Glomerular visceral epithelial cell (primary cell): ENCODE measurements at regions not wholly inside any gene's neighbourhood (a gene's known extent, or its start where the extent isn't known, plus 50 kb on each side); places are given as distances from the start of the nearest gene placed in this dataset.
A peak's percentile ranks its signal among the peaks of the same experiment; 100 is the strongest.
"Not testable (repeated sequence)": the region's sequence is repeated elsewhere in the genome, so short reads cannot be mapped to it uniquely, and the experiment has no call there.

Source experiments
- DNase-seq: peaks from one replicate; pipeline ENCODE4 v3.0.0-alpha.2; 2016; ENCODE audit errors: extremely low spot score

GRCh38 chr3:194042927-194043326 lies 93.0 kb upstream of the HES1 start:
- DNase-seq = peak; percentile 90

GRCh38 chr3:194043516-194043915 lies 92.4 kb upstream of the HES1 start:
- DNase-seq = peak; percentile 88

DNA sequence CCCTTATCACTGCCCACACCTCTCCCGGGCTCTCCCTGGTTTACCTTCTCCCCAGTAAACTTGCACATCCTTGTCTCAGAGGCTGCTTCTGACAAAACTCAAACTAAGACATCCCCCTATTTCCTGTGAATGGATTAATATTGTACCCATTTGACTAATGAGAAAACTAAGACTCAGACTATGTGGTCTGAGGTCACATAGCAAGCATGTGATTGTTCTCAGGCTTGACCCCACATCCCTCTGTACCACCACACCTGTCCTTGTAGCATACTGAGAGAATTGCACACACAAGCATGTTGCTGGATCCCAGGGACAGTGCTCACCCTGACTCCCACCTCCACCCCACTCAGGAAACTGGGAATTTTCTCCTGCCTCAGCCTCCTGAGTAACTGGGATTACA lies 90.7 kb upstream of the HES1 start:
- peak; percentile 27 for DNase-seq

DNA sequence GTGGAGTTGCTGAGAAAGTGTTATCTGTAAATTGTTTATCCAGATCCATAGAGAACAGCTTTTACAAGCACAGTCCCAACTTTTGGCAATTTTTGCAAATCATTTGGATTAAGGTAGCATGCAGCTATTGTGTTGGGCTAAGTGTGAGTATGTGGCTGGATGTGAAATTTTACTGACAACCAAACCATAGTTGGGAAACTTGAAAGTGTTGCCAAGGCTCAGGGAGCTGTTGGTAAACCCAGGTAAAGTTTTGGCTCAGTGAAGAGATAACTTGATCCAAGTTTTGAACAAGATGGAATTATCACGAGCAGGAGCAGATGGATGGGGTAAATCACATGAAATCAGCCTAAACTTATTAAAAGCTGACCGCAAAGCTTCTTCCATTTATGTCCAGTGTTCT lies 90.0 kb upstream of the HES1 start:
- no peak for DNase-seq

GRCh38 chr3:194046531-194046930 lies 89.4 kb upstream of the HES1 start:
- no peak for DNase-seq

DNA sequence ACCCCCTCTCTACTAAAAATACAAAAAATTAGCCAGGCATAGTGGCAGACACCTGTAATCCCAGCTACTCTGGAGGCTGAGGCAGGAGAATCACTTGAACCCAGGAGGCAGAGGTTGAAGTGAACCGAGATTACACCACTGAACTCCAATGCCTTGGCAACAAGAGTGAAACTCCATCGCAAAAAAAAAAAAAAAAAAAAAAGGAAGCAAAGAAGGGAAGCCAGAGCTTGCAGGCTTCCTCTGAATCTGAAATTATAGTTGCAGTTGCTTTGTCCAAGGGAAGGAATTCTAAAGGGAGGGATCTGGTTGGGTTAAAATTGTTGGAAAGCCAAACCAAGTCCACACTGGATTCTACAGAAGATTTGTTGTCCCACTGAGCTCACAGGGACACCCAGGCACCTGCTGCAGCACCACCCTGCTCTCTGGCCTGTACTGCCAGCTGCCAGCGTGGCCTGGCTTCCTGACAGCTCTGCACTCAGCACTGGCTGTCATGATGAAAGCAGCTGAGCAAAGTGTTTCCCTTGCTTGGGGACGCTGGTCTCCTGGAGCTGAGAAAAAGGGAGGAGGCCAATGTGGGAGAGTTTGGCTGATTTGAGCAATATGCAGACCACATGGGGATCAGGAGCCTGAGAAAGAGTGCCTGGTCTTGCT lies 88.8 kb upstream of the HES1 start:
- DNase-seq = no peak

GRCh38 chr3:194049394-194049793 lies 86.6 kb upstream of the HES1 start:
- DNase-seq = no peak

DNA sequence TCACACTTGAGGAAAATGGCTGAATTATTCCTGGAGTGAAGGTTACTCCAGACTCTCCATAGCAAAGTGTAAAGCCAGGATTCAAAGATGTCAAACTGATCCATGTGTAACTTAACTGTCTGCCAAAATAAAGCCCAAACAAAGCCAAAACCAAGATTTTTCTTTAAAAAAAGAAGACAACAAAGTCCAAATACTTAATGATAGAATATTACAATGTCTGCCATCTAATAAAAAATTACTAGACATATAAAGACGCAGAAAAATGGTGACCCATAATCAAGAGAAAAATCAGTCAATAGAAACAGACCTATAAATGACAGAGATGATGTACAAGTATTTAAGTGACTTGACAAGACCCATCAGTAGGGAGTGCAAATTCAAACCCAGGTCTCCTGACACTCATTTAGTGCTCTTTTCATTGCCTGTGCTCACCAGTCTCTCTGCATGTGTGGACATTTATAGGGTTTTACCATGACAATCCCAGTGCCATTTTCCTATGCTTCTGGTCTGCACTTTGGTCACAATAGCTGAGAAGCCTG lies 85.1 kb upstream of the HES1 start:
- DNase-seq = no peak

DNA sequence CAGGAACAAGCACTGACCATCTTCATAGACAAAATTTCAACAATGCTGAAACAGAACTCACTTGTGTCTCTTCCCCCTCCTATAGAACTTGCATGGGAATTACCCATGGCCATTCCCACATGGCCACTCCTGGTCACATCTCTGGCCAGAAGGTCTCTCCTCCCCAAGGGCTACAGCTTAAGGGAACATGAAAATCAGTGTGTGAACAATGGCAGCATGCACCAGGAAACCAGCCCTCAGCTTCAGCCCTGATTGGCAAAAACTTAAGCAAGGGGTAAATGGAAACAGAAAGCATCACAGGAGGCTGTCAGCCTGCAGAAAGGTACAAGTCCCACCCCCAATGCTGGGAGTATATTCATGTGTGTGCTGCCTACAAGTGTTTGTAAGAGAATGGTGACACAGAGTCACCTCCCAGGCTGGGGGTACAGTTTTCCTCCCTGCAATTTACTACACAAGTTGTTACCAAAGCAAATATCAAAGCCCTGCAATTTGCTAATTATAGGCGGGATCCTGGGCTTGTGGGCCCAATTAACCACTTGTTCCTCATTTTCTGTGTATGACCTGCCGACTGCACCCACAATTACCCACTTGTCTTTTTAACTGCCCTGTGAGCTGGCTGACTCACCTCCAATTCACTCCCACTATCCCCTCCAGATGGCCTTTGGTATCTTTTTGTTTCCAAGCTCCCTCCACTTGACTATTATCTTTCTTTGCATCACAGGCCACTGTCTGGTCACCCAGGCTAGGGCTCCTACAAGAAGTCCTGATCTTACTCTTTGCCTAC lies 84.4 kb upstream of the HES1 start:
- DNase-seq = no peak

DNA sequence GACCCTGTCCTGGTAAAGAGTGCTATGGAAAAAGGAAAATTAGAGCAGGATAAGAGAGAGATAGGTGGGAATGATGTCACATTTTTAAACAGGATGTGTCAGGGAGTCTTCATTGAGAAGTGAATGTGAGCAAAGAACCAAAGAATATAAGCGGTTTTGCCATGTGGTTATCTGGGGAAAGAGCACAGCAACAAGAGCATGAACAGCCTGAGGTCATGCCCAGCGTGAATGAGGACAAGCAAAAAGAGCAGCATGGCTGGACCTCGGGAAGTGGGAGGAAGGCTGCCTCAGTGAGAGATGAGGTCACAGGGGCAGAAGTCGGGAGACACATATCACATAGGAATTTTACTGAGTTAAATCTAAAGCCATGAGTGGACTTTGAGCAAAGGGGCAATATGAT lies 82.8 kb upstream of the HES1 start:
- DNase-seq = no peak

DNA sequence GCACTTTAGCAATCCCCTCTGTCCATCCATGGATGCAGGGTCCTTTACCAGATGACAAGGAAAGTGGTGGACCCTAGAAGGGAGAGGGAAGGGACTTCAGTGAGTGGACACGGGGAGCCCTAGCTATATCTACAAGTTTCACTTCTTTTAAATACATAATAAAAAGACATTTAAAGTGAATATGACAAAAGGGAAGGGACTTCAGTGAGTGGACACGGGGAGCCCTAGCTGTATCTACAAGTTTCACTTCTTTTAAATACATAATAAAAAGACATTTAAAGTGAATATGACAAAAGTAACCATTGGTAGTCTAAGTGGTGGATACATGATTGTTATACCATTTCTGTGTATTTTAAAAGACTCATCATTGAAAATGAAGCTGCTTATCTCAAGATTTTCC lies 81.9 kb upstream of the HES1 start:
- DNase-seq = no peak

DNA sequence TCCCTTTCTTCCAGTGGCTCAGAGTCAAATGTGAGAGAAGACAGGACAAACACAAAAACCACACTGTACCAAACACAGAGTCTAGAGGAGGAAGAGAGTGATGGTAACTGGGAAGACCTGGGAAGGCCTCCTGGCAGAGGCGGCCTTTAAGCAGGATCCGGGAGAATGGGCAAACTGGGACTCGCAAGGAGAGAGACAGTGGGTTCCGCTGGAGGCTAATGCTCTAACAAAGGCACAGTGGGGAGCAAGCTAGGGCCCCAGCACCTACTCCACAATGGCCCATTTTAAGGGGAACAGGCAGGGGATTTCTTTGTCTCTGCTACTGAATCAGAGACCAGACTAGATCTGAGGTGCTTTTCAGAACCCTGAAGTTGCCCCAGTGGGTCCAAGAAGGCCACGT lies 81.4 kb upstream of the HES1 start:
- DNase-seq = no peak

- no peak for DNase-seq
Observed at GRCh38 chr3:194054961-194055360, 81.0 kb upstream of the HES1 start.

DNA sequence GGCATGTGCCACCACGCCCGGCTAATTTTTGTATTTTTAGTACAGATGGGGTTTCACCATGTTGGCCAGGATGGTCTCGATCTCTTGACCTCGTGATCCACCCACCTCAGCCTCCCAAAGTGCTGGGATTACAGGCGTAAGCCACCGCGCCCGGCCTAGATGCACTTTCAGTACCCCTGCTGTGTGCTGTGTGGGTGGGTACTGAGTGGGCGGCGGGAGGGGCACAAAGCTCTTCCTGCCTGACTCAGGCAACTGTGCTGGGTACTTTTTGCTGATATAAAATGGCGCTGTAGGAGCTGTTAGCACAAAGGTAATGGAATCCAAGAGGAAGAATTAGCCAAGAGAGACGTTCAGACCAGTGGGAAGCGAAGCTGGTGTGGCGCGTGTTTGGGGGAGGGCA lies 79.6 kb upstream of the HES1 start:
- not testable (repeated sequence) for DNase-seq

GRCh38 chr3:194056731-194057415 lies 79.1 kb upstream of the HES1 start:
- DNase-seq = no peak

DNA sequence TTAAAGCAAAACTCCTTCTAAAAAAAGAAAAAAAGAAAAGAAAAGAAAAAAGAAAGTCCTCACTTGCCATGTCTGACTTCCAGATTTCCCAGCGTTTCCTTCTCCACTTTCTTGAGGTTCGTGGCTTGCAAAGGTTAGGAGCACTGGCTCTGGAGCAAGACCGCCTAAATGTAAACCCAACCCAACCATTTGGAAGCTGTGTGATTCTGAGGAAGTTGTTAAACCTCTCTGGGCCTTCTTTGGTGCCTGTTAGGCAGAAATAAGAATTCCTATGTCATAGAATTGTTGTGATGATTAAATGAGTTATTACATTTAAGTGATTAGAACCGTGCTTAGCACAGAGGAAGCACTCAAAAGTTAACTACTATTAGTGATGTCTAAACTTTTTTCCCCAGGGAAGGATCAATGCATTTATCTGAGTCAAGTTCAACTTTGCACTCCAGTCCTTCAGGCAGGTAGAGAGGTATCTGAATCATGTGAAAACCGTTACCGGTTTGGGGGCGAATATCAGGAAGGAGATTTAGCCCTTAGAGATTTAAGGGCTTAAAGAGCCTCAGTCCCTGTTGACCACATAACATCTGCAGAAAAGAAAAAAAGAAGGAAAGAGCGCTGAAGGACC lies 78.3 kb upstream of the HES1 start:
- no peak for DNase-seq

GRCh38 chr3:194058189-194058571 lies 77.8 kb upstream of the HES1 start:
- DNase-seq = peak; percentile 59

- DNase-seq = no peak
Observed at GRCh38 chr3:194058753-194059152, 77.2 kb upstream of the HES1 start.

DNA sequence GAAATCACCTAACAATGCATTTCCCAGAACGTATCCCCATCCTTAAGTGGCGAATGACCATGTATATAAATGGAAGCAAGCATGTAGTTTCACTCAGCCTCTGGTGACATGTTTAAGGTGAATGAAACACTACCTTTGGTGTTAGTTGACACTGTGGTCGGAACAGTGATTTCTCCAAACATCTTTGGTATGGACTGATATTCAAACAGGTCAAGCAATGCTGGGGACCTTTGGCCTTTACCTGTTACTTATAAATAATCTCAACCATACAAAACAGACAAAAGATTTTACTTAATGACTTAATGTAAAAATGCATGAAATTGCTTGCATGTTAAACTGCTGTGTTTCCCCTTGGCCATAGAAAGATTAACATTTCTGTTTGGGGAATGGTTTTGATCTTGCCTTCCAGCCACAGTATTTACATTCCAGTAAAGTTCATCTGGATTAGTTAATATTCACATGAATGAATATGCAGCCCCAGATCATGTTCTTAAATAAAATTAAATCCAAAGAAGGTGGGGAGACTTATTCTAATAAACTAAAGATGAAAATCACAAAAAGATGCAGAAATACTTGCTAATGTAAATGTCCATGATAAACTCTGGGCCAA lies 74.4 kb upstream of the HES1 start:
- no peak for DNase-seq

DNA sequence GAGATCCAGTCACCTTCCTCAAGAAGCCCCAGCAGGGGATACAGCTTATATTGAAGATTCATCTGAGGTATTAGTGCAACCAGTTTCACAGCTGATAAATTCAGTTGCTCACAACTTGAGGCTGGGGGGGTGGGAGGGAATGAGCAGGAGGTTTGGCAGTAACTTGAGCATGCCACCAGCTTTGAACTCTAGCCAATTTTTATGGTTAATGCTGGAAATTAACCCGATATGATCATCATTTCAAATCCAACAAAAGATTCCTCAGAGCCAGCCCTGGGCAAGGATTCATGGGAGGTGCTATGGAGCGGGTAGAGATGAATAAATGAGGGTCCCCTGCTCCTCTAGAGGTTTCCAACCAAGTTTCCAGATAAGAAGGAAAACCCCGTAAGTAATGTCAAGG lies 73.1 kb upstream of the HES1 start:
- DNase-seq = no peak

DNA sequence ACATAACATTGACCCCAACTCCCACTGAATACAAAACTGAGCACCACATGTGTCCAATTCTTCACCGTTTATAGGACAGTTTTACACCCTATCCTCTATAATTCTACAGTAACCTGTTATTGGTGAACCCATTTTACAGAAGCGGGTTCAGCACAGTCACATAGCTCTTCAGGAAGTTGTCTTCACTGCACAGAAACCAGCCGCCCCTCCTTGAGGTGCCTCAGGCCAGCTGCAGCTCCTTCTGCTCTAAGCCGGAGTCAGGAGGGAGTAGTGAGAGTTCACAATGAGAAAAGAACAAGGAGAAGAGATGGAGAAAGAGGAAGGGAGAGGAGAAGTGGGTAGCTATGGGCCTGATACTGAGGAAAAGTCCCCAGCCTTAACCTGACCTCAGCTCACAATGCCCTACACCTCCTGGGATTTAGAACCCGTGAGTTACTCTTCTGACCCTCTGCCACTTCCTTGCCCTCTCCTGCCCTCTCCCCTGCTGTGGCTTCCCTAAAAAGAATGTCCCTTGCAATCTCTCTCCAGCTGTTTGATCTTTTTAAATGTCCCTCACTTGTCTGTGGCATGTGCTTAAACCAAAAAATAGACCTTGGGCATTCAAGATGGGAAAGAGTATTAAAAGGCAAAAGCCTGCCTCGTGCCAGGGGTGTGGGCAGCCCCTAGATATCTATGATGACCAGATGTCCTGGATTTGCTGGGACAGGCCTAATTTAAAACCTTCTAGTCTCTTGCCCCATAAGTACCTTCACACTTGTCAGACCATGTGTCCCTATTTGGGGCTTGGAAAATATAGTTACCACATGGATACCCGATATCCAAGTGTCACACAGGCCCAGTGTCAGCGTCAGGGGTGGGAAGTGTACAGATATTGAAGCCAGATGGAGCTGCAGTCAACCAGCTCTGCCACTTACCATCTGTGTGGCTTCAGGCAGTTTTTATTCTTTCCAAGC lies 71.3 kb upstream of the HES1 start:
- no peak for DNase-seq
